HG03060 (cell line): ENCODE measurements at regions not wholly inside any gene's neighbourhood (a gene's known extent, or its start where the extent isn't known, plus 50 kb on each side); places are given as distances from the start of the nearest gene placed in this dataset.
"Not testable (repeated sequence)": the region's sequence is repeated elsewhere in the genome, so short reads cannot be mapped to it uniquely, and the experiment has no call there.

ENCODE experiments used
- ATAC-seq: cut with Tn5 transposase; IDR thresholded peaks from one replicate; pipeline ENCODE4 v1.9.1; 2021; ENCODE audit warnings: low read depth, moderate number of reproducible peaks; ENCODE audit not compliant: unreplicated experiment

- ATAC-seq, result no peak
Measured at GRCh38 chr9:96069629-96070220, 194.2 kb downstream of the ERCC6L2 start.

GRCh38 chr9:96068511-96068910 lies 193.0 kb downstream of the ERCC6L2 start:
- ATAC-seq, result no peak

- ATAC-seq, result no peak
Measured at GRCh38 chr9:96067600-96067999, 192.1 kb downstream of the ERCC6L2 start.

GRCh38 chr9:96067004-96067403 lies 191.5 kb downstream of the ERCC6L2 start:
- ATAC-seq, result no peak

- ATAC-seq, result no peak
Measured at GRCh38 chr9:96065482-96066251, 190.2 kb downstream of the ERCC6L2 start.

- no peak for ATAC-seq
Measured at GRCh38 chr9:96064826-96065481, 189.5 kb downstream of the ERCC6L2 start.

GRCh38 chr9:96062854-96063253 lies 187.4 kb downstream of the ERCC6L2 start:
- no peak for ATAC-seq

GRCh38 chr9:96062031-96062430 lies 186.5 kb downstream of the ERCC6L2 start:
- ATAC-seq, result no peak

- no peak for ATAC-seq
Measured at GRCh38 chr9:96061293-96061987, 185.9 kb downstream of the ERCC6L2 start.

GRCh38 chr9:96058218-96058617 lies 182.7 kb downstream of the ERCC6L2 start:
- ATAC-seq, result no peak

GRCh38 chr9:96057155-96057554 lies 181.7 kb downstream of the ERCC6L2 start:
- ATAC-seq, result no peak

- no peak for ATAC-seq
Measured at GRCh38 chr9:96056226-96056625, 180.7 kb downstream of the ERCC6L2 start.

GRCh38 chr9:96054248-96054647 lies 178.8 kb downstream of the ERCC6L2 start:
- not testable (repeated sequence) for ATAC-seq

- no peak for ATAC-seq
Measured at GRCh38 chr9:96052686-96053085, 177.2 kb downstream of the ERCC6L2 start.

GRCh38 chr9:96051423-96051822 lies 175.9 kb downstream of the ERCC6L2 start:
- ATAC-seq, result no peak

GRCh38 chr9:96050861-96051155 lies 175.3 kb downstream of the ERCC6L2 start:
- ATAC-seq, result no peak

- ATAC-seq, result no peak
Measured at GRCh38 chr9:96050048-96050860, 174.8 kb downstream of the ERCC6L2 start.

GRCh38 chr9:96048956-96049831 lies 173.7 kb downstream of the ERCC6L2 start:
- no peak for ATAC-seq

- ATAC-seq, result no peak
Measured at GRCh38 chr9:96048104-96048955, 172.8 kb downstream of the ERCC6L2 start.
